WTC11 (cell line): ENCODE measurements at regions not wholly inside any gene's neighbourhood (a gene's known extent, or its start where the extent isn't known, plus 50 kb on each side); places are given as distances from the start of the nearest gene placed in this dataset.

Experiments
- ATAC-seq: fragments of 200-7000 bp; cut with Tn5 transposase; 2 replicates; pipeline ENCODE4 v1.10.0; 2021; ENCODE audit warnings: mild to moderate bottlenecking, moderate library complexity
- CTCF ChIA-PET: fragments of 300-600 bp; sonication (Branson Sonifier 250); formaldehyde crosslinking; loops from one replicate; lab custom pipeline; 2021; ENCODE audit warnings: antibody characterized with exemption; lab: Charles Lee
- POLR2A ChIA-PET: fragments of 350-600 bp; sonication (Branson Sonifier 250); formaldehyde crosslinking; loops from one replicate; lab custom pipeline; 2021; ENCODE audit warnings: antibody characterized with exemption; lab: Charles Lee
- DNase-seq: peaks from one replicate; pipeline ENCODE4 v3.0.0; 2021; ENCODE audit warnings: low spot score
- H3K27ac Mint-ChIP-seq: 2 replicates; pipeline ENCODE4 v1.8.0; 2021; ENCODE audit warnings: mixed read lengths
- H3K27me3 Mint-ChIP-seq: 2 replicates; pipeline ENCODE4 v1.8.0; 2021; ENCODE audit warnings: low read depth, mild to moderate bottlenecking, moderate library complexity, mixed read lengths
- H3K36me3 Mint-ChIP-seq: 2 replicates; pipeline ENCODE4 v1.8.0; 2021; ENCODE audit warnings: mixed read lengths
- H3K4me1 Mint-ChIP-seq: 2 replicates; pipeline ENCODE4 v1.8.0; 2022; ENCODE audit warnings: mixed read lengths
- H3K4me3 Mint-ChIP-seq: 2 replicates; pipeline ENCODE4 v1.8.0; 2021; ENCODE audit warnings: mild to moderate bottlenecking, moderate library complexity, mixed read lengths
- H3K9me3 Mint-ChIP-seq: 2 replicates; pipeline ENCODE4 v1.8.0; 2021; ENCODE audit warnings: mixed read lengths
- AFF4 ChIP-seq: sonication (generic); formaldehyde crosslinking; IDR thresholded peaks from 2 replicates; pipeline ENCODE4 v1.8.1; 2023; ENCODE audit warnings: mild to moderate bottlenecking, missing genetic modification reagents, borderline replicate concordance
- CDX4 ChIP-seq: fragments of 250-450 bp; sonication (Bioruptor Pico); IDR thresholded peaks from 2 replicates; pipeline ENCODE4 v1.9.0; 2021; ENCODE audit warnings: moderate library complexity, mild to moderate bottlenecking, inconsistent platforms, borderline replicate concordance
- E2F5 ChIP-seq: sonication (generic); formaldehyde crosslinking; IDR thresholded peaks from 2 replicates; pipeline ENCODE4 v1.8.1; 2022; ENCODE audit warnings: mild to moderate bottlenecking, moderate library complexity, missing genetic modification reagents
- ESRRA ChIP-seq: sonication (generic); formaldehyde crosslinking; IDR thresholded peaks from 2 replicates; pipeline ENCODE4 v1.8.1; 2022; ENCODE audit warnings: mild to moderate bottlenecking, missing genetic modification reagents, borderline replicate concordance
- IRF2 ChIP-seq: sonication (generic); formaldehyde crosslinking; IDR thresholded peaks from 2 replicates; pipeline ENCODE4 v1.8.0; 2022; ENCODE audit warnings: low read depth, missing genetic modification reagents, borderline replicate concordance
- TCF7 ChIP-seq: sonication (generic); formaldehyde crosslinking; IDR thresholded peaks from 2 replicates; pipeline ENCODE4 v1.8.0; 2022; ENCODE audit warnings: mild to moderate bottlenecking, low read depth, missing genetic modification reagents, moderate library complexity
- TEAD4 ChIP-seq: sonication (generic); formaldehyde crosslinking; IDR thresholded peaks from 2 replicates; pipeline ENCODE4 v1.8.0; 2022; ENCODE audit warnings: mild to moderate bottlenecking, missing genetic modification reagents
- ZMAT4 ChIP-seq: fragments of 250-450 bp; sonication (Bioruptor Pico); IDR thresholded peaks from 2 replicates; pipeline ENCODE4 v1.9.0; 2021; ENCODE audit warnings: mild to moderate bottlenecking
- ZNF396 ChIP-seq: fragments of 250-450 bp; sonication (Bioruptor Pico); IDR thresholded peaks from 2 replicates; pipeline ENCODE4 v1.8.0; 2021; ENCODE audit warnings: mild to moderate bottlenecking, moderate library complexity, borderline replicate concordance
- ZNF532 ChIP-seq: fragments of 250-450 bp; sonication (Bioruptor Pico); IDR thresholded peaks from 2 replicates; pipeline ENCODE4 v1.9.0; 2021; ENCODE audit warnings: mild to moderate bottlenecking, borderline replicate concordance
- ZNF671 ChIP-seq: fragments of 250-450 bp; sonication (Bioruptor Pico); IDR thresholded peaks from 2 replicates; pipeline ENCODE4 v1.8.0; 2021; ENCODE audit warnings: mild to moderate bottlenecking

- no peak for TF ChIP-seq ZNF532
- no peak for TF ChIP-seq TCF7 (CRISPR knock-in tag)
Observed at GRCh38 chr7:25978466-25978865, 173.5 kb upstream of the NFE2L3 start (continued).

GRCh38 chr7:25979605-25980004 is 172.4 kb upstream of the NFE2L3 start:
- Mint-ChIP-seq H3K36me3 (peaks cover 13% of the 10 kb centered on the region), H3K27me3 (peaks cover 3% of the 10 kb centered on the region), H3K27ac (no peak overlapping the region), H3K4me1 (peaks cover 5% of the 10 kb centered on the region), H3K9me3 (peaks cover 24% of the 10 kb centered on the region), H3K4me3 (no peak overlapping the region)
- ATAC-seq (no peak), DNase-seq (no peak)
- TF ChIP-seq ZNF671 (no peak), E2F5 (CRISPR knock-in tag) (no peak), AFF4 (CRISPR knock-in tag) (no peak), CDX4 (no peak), IRF2 (CRISPR knock-in tag) (no peak), TEAD4 (CRISPR knock-in tag) (no peak), ZMAT4 (CRISPR knock-in tag) (no peak), ZNF396 (CRISPR knock-in tag) (no peak), ESRRA (no peak)
- POLR2A ChIA-PET = no interaction called here
- CTCF ChIA-PET = no interaction called here

GRCh38 chr7:25982684-25983083 is 169.3 kb upstream of the NFE2L3 start:
- TF ChIP-seq ESRRA = no peak
- H3K9me3 Mint-ChIP-seq = peaks cover 10% of the 10 kb centered on the region; the same call in 1 of the 2 replicates
- peaks cover 8% of the 10 kb centered on the region for H3K4me1 Mint-ChIP-seq
- DNase-seq = no peak
- H3K27ac Mint-ChIP-seq = no peak overlapping the region
- no peak for ATAC-seq
- no peak overlapping the region for H3K4me3 Mint-ChIP-seq
- ChIA-PET POLR2A (no interaction called here), CTCF (no interaction called here)
- no peaks in the 10 kb centered on the region for H3K36me3 Mint-ChIP-seq
- no peaks in the 10 kb centered on the region; the same call in 1 of the 2 replicates for H3K27me3 Mint-ChIP-seq
